PC-9 (cell line): ENCODE measurements at regions not wholly inside any gene's neighbourhood (a gene's known extent, or its start where the extent isn't known, plus 50 kb on each side); places are given as distances from the start of the nearest gene placed in this dataset.

ENCODE experiments used
- EZH2 ChIP-seq: fragments of 200-600 bp; sonication (generic); IDR thresholded peaks from 2 replicates; pipeline ENCODE4 v1.8.0; 2017; ENCODE audit warnings: antibody characterized with exemption, low read depth
- TF ChIP-seq, protein P1 (sequence below): fragments of 200-600 bp; sonication (generic); conservative IDR thresholded peaks from 2 replicates; pipeline ENCODE4 v1.6.1; 2017; ENCODE audit warnings: mixed run types, antibody characterized with exemption, mild to moderate bottlenecking, moderate library complexity

DNA sequence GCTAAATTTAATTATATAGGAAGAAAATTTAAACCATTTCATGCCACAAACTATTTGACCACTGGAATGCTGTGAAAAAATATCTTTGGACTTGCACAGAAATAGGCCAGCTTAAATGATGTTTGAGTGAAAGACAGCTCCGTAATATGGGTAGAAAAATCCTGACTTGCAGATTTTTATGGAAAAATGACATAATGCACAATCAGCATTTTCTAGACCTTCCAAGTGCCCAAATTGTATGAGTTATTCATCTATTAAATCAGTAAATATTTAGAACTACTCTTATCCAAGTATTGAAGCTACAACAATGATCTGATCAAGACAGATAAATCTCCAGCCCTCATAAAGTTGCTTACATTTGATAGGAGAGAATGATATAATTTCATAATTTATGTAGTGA, 691.1 kb upstream of the DDX18 start:
- TF ChIP-seq, protein P1, sequence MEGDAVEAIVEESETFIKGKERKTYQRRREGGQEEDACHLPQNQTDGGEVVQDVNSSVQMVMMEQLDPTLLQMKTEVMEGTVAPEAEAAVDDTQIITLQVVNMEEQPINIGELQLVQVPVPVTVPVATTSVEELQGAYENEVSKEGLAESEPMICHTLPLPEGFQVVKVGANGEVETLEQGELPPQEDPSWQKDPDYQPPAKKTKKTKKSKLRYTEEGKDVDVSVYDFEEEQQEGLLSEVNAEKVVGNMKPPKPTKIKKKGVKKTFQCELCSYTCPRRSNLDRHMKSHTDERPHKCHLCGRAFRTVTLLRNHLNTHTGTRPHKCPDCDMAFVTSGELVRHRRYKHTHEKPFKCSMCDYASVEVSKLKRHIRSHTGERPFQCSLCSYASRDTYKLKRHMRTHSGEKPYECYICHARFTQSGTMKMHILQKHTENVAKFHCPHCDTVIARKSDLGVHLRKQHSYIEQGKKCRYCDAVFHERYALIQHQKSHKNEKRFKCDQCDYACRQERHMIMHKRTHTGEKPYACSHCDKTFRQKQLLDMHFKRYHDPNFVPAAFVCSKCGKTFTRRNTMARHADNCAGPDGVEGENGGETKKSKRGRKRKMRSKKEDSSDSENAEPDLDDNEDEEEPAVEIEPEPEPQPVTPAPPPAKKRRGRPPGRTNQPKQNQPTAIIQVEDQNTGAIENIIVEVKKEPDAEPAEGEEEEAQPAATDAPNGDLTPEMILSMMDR, result no peak
- TF ChIP-seq EZH2, result no peak
